PC-3 (cell line): ENCODE measurements at regions not wholly inside any gene's neighbourhood (a gene's known extent, or its start where the extent isn't known, plus 50 kb on each side); places are given as distances from the start of the nearest gene placed in this dataset.

Experiments used
- ATAC-seq: fragments of 200-7000 bp; cut with Tn5 transposase; 2 replicates; pipeline ENCODE4 v1.9.1; 2020; ENCODE audit warnings: mild to moderate bottlenecking, moderate library complexity
- BruUV-seq: library from RNA; stranded (reverse); fragments of 400-500 nt; replicated peaks from 2 replicates; lab custom pipeline; 2021; lab: Mats Ljungman, UMichigan
- CTCF ChIA-PET: fragments of 300-600 bp; sonication (Branson Sonifier 250); formaldehyde crosslinking; loops from one replicate; lab custom pipeline; 2022; ENCODE audit warnings: antibody characterized with exemption; lab: Charles Lee
- POLR2A ChIA-PET: fragments of 300-600 bp; sonication (Branson Sonifier 250); formaldehyde crosslinking; loops from one replicate; lab custom pipeline; 2022; ENCODE audit warnings: antibody characterized with exemption; ENCODE audit not compliant: unreplicated experiment; lab: Charles Lee
- DNase-seq: peaks from one replicate; pipeline ENCODE4 v3.0.0-alpha.2; 2015
- H2AFZ ChIP-seq: fragments of 300-600 bp; sonication (generic); 2 replicates; pipeline ENCODE4 v1.6.0; 2016; ENCODE audit warnings: antibody characterized with exemption, low read length
- H3F3A ChIP-seq: fragments of 300-600 bp; sonication (generic); one replicate; pipeline ENCODE4 v1.6.0; 2017; ENCODE audit warnings: antibody characterized with exemption, low read length, control low read depth, mild to moderate bottlenecking; ENCODE audit not compliant: unreplicated experiment
- H3K27ac ChIP-seq: fragments of 300-600 bp; sonication (generic); 2 replicates; pipeline ENCODE4 v1.5.1; 2016; ENCODE audit warnings: mild to moderate bottlenecking, low read length
- H3K27me3 ChIP-seq: fragments of 300-600 bp; sonication (generic); 2 replicates; pipeline ENCODE4 v1.6.1; 2016; ENCODE audit warnings: low read length, mixed read lengths
- H3K36me3 ChIP-seq: fragments of 300-600 bp; sonication (generic); 2 replicates; pipeline ENCODE4 v1.6.1; 2016; ENCODE audit warnings: low read depth, mixed run types, low read length, mixed read lengths
- H3K4me1 ChIP-seq: fragments of 300-600 bp; sonication (generic); 2 replicates; pipeline ENCODE4 v1.5.1; 2016; ENCODE audit warnings: low read length; ENCODE audit not compliant: insufficient read depth
- H3K4me2 ChIP-seq: fragments of 300-600 bp; sonication (generic); 2 replicates; pipeline ENCODE4 v1.6.0; 2016; ENCODE audit warnings: low read length
- H3K4me3 ChIP-seq: fragments of 300-600 bp; sonication (generic); 2 replicates; pipeline ENCODE4 v1.5.1; 2016; ENCODE audit warnings: mild to moderate bottlenecking, low read length, mixed read lengths
- H3K79me2 ChIP-seq: fragments of 300-600 bp; sonication (generic); 2 replicates; pipeline ENCODE4 v1.6.1; 2017; ENCODE audit warnings: low read length, mixed read lengths
- H3K9ac ChIP-seq: fragments of 300-600 bp; sonication (generic); 2 replicates; pipeline ENCODE4 v1.6.0; 2016; ENCODE audit warnings: mild to moderate bottlenecking, low read length
- H3K9me2 ChIP-seq: fragments of 300-600 bp; sonication (generic); replicated peaks from 2 replicates; pipeline ENCODE4 v1.6.1; 2016; ENCODE audit warnings: mixed run types, low read length, mixed read lengths
- H3K9me3 ChIP-seq: fragments of 300-600 bp; sonication (generic); 2 replicates; pipeline ENCODE4 v1.6.1; 2016; ENCODE audit warnings: low read length, mixed read lengths
- H4K20me1 ChIP-seq: fragments of 300-600 bp; sonication (generic); 2 replicates; pipeline ENCODE4 v1.6.1; 2016; ENCODE audit warnings: low read length, mixed read lengths
- EZH2 ChIP-seq: fragments of 300-600 bp; sonication (generic); IDR thresholded peaks from one replicate; pipeline ENCODE4 v1.6.1; 2017; ENCODE audit warnings: antibody characterized with exemption, mild to moderate bottlenecking, low read length; ENCODE audit not compliant: unreplicated experiment
- EZH2phosphoT487 ChIP-seq: fragments of 300-600 bp; sonication (generic); IDR thresholded peaks from 2 replicates; pipeline ENCODE4 v1.6.1; 2018; ENCODE audit warnings: mild to moderate bottlenecking, antibody characterized with exemption, low read length, borderline replicate concordance
- intact Hi-C: fragments of 100-400 bp; cut with micrococcal nuclease; formaldehyde crosslinking; loops from 2 replicates; pipeline ENCODE4 v1.9.0; 2023
- TF ChIP-seq, protein P1 (sequence below): fragments of 300-600 bp; sonication (generic); conservative IDR thresholded peaks from 2 replicates; pipeline ENCODE4 v1.5.1; 2017; ENCODE audit warnings: antibody characterized with exemption, low read depth, mild to moderate bottlenecking, low read length

DNA sequence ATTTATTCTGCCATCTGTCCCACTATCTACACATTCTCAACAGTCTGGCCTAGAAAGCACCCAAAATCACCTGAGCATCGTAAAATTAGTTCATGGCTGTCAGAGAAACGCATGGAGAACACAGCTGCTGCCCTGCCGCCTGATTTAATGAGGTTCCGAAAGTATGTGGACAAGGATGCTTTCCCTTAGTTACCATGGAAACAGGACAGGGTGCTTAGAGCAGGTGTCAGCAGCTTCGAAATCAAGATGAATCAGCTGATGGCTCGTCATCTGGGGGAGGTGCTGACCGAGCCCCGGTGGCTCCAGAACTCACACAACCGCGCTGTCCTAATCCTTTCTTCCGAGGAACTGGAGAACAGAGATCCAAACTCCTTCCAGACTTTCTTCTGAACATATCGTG is 151.5 kb downstream of the TEX36 start:
- POLR2A ChIA-PET = no interaction called here
- H3K27me3 ChIP-seq = peaks cover 56% of the 10 kb centered on the region
- H2AFZ ChIP-seq = no peak overlapping the region
- DNase-seq = no peak
- H3K36me3 ChIP-seq = no peaks in the 10 kb centered on the region
- BruUV-seq = no TSS peak
- no peaks in the 10 kb centered on the region for H3F3A ChIP-seq
- no peaks in the 10 kb centered on the region for H3K4me1 ChIP-seq
- no peak overlapping the region for H3K4me2 ChIP-seq
- no peaks in the 10 kb centered on the region for H4K20me1 ChIP-seq
- no peaks in the 10 kb centered on the region for H3K79me2 ChIP-seq
- intact Hi-C loops = no loop called here
- no peak overlapping the region for H3K4me3 ChIP-seq
- CTCF ChIA-PET = no interaction called here
- H3K27ac ChIP-seq = no peak overlapping the region
- H3K9ac ChIP-seq = no peak overlapping the region
- H3K9me3 ChIP-seq = no peaks in the 10 kb centered on the region
- no peaks in the 10 kb centered on the region for H3K9me2 ChIP-seq
- TF ChIP-seq, protein P1, sequence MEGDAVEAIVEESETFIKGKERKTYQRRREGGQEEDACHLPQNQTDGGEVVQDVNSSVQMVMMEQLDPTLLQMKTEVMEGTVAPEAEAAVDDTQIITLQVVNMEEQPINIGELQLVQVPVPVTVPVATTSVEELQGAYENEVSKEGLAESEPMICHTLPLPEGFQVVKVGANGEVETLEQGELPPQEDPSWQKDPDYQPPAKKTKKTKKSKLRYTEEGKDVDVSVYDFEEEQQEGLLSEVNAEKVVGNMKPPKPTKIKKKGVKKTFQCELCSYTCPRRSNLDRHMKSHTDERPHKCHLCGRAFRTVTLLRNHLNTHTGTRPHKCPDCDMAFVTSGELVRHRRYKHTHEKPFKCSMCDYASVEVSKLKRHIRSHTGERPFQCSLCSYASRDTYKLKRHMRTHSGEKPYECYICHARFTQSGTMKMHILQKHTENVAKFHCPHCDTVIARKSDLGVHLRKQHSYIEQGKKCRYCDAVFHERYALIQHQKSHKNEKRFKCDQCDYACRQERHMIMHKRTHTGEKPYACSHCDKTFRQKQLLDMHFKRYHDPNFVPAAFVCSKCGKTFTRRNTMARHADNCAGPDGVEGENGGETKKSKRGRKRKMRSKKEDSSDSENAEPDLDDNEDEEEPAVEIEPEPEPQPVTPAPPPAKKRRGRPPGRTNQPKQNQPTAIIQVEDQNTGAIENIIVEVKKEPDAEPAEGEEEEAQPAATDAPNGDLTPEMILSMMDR = no peak
- TF ChIP-seq EZH2 = no peak
- no peak for TF ChIP-seq EZH2phosphoT487
- ATAC-seq = no peak

DNA sequence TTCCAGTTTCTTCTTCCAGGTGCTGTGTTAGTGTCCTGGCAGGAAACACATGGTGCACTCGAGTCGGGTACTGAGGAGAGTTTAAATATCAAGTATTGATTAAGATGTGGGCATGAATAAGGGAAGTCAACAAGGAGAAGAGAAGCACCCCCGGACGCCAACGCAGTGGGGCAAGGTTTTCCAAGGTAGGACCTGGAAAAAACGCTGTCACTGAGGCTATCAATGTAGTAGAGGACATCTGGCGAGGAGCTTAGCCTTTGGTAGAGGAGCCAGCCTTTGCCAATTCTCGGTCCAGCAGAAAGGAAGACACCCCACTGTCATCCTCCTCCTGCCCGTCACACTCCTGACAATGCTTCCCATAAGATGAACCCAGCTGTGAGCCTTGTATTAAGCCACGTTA is 159.6 kb downstream of the TEX36 start:
- H3K9ac ChIP-seq = no peak overlapping the region
- intact Hi-C loops = no loop called here
- BruUV-seq = no TSS peak
- H3K79me2 ChIP-seq = no peaks in the 10 kb centered on the region
- H3K9me3 ChIP-seq = no peaks in the 10 kb centered on the region
- no peak overlapping the region for H3K4me2 ChIP-seq
- no peaks in the 10 kb centered on the region for H4K20me1 ChIP-seq
- H3K4me1 ChIP-seq = no peaks in the 10 kb centered on the region
- ATAC-seq (no peak), DNase-seq (no peak)
- no peaks in the 10 kb centered on the region for H3K27me3 ChIP-seq
- no peaks in the 10 kb centered on the region for H3K36me3 ChIP-seq
- TF ChIP-seq EZH2phosphoT487 (no peak), EZH2 (no peak)
- TF ChIP-seq, protein P1 = no peak
- no peak overlapping the region for H3K4me3 ChIP-seq
- ChIA-PET POLR2A (no interaction called here), CTCF (interaction anchor here (0.8 kb wide), 1 partner anchor 16 kb away, joined by 4 read pairs; no protein-coding TSS in a partner anchor)
- no peaks in the 10 kb centered on the region for H3F3A ChIP-seq
- no peak overlapping the region for H2AFZ ChIP-seq
- no peak overlapping the region for H3K27ac ChIP-seq
- H3K9me2 ChIP-seq = no peaks in the 10 kb centered on the region

DNA sequence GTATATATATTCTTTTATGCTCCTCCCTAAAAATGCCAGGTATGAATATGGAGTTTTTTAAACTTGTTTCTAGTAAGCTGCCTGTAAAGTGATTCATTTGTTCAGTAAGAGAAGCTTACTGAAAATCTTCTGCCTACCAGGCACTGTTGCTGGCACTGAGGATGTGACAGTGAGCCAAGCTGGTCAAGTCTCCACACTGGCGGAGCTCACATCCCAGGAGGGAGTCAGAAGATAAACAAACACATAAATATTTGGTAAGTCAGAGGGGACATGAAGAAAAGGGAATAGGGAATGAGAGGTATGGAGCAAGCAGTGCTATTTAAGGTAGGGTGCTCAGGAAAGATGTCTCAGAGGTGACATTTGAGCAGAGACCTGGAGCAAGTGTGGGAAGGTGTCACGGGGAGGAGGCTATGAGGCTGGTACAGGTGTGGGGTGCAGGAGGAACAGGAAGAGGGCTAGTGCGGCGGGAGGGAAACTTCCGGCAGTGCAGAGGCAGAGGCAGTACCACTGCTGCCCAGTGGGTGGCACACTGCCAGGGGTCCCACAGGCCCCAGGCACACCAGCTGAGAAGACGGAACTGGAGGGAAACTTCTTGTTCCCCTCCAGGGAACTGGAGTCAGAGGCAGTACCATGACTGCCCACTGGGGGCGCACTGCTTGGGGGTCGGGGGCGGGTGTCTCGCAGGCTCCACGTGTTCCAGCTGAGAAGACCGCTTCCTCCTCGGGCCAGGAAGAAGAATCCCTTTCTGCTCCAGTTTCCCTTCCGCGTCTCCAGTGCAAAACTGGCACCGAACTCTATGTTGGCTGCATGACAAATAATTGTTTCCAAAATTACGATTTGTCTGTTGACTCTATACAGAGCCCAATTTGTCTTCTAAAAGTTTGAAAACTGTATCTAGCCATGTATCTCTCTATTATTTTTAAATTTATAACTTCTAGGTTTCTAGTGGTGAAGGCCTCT is 161.0 kb downstream of the TEX36 start:
- Histone ChIP-seq H4K20me1 (no peaks in the 10 kb centered on the region), H3K36me3 (no peaks in the 10 kb centered on the region), H3K27ac (no peak overlapping the region), H3K9ac (no peak overlapping the region), H3F3A (no peaks in the 10 kb centered on the region), H3K4me3 (no peak overlapping the region), H2AFZ (no peak overlapping the region), H3K4me1 (no peaks in the 10 kb centered on the region), H3K27me3 (no peaks in the 10 kb centered on the region), H3K79me2 (no peaks in the 10 kb centered on the region), H3K4me2 (no peak overlapping the region), H3K9me2 (no peaks in the 10 kb centered on the region), H3K9me3 (no peaks in the 10 kb centered on the region)
- TF ChIP-seq EZH2 (no peak), EZH2phosphoT487 (no peak)
- TF ChIP-seq, protein P1 = peak; percentile 68
- POLR2A ChIA-PET = no interaction called here
- DNase-seq (peak; percentile 22), ATAC-seq (no peak)
- intact Hi-C loops = no loop called here
- no TSS peak for BruUV-seq
- CTCF ChIA-PET = no interaction called here
